ENCODE measurements at regions not wholly inside any gene's neighbourhood (a gene's known extent, or its start where the extent isn't known, plus 50 kb on each side); places are given as distances from the start of the nearest gene placed in this dataset.
"Not testable (repeated sequence)": the region's sequence is repeated elsewhere in the genome, so short reads cannot be mapped to it uniquely, and the experiment has no call there.

- not testable (repeated sequence) for DNase-seq
Observed at GRCh38 chr1:223951551-223951950, 105.8 kb upstream of the TP53BP2 start.

- not testable (repeated sequence) for DNase-seq
Observed at GRCh38 chr1:223949944-223950343, 104.2 kb upstream of the TP53BP2 start.

- DNase-seq, result not testable (repeated sequence)
Observed at GRCh38 chr1:223948041-223948440, 102.3 kb upstream of the TP53BP2 start.

DNA sequence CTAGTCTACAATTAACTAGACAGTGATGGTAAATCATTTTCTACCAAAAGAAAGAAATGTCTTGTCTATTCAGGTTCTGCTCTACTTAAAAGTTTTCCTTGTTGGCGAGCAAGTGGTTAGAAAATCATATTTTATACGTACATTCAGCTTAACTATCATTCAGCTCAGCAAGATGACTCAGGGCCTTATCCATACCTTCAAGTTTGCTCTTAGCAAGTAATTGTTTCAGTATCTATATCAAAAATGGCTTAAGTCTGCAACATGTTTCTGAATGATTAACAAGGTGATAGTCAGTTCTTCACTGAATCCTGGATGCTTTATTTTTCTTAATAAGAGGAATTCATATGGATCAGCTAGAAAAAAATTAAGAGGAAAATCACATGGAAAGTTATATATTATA is 90.8 kb upstream of the TP53BP2 start:
- not testable (repeated sequence) for DNase-seq

DNA sequence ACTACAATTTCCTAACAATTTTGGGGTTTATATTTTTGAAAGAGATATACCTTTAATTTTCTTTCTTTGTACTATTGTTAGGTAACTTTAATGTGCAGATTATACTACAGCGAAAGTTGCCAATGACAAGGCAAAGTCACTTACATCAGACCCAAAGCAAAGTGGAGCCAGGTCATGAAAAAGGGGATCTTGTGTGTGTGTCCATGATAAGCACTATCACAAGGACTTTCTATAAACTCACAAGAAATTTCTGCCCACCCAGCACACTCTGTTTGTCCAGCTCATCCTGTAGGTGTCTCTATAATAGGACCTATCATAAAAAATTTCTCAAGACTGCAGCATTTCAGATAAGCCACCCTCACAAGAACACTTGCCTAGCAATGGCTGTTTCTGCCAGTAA is 85.7 kb upstream of the TP53BP2 start:
- not testable (repeated sequence) for DNase-seq

DNA sequence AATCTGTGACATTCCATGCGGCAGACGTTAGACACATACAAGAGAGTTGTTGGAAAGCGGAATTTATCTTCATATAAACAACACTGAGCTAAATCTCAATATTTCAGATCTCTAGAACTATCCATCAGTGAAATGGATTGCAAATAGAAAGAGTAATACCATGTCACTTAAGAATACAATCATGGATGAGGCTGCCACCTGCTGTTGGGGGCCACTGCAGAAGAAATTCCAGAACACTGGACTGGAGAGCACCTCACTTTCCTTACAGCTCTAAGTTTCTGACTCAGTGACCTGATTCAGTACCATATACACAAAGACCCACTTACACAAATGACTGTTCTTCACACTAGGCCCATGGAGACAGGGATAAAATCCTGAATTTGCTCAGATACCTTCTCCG is 75.1 kb upstream of the TP53BP2 start:
- DNase-seq, result not testable (repeated sequence)

DNA sequence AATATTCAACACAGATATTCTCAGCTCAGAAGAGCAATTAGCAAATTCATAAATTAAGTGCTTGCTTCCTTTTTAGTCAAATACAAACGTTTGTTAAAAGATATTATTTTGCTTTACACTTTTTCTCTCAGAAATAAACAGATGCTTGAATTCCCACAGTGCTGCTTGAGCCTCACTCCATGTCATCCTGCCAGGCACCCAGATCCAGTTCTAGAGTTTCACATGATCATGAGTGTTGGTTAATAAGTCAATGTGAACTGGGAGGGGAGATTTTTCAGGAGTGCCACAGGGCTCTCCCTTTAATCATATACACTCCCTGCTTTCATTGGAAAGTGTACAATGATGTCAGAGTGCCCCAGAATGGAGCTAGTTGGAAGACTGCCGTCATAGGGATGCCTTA is 69.7 kb upstream of the TP53BP2 start:
- not testable (repeated sequence) for DNase-seq

- not testable (repeated sequence) for DNase-seq
Observed at GRCh38 chr1:223913715-223914114, 68.0 kb upstream of the TP53BP2 start.

DNA sequence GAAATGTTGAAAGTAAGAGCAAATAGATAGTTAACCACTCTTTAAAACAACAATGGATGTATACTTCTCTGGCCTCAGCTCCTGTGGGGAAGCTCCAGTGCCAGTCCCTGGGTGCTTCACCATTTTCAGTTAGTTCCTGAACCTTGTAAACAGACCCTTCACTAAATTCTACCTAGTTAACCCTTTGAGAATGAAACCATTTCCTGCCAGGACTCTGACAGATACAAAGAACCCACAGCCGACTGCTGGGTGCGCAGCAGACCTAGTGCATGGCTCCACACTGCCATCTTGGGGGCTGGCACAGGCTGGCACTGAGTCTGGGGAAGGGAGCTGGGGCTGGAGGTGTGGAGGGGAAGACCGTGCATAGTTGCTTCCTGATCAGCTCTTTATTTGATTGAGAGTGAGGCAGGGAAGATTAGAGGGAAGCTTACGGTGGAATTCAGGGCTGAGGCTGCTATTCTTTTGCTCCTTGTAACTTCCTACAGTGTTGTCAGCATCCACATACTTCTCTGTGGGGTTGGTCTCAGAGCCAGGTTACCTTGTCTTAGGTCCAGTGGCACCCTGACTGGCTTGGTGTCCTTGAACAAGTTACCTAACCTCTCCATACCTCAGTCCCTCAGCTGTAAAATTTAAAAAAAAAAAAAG is 62.3 kb upstream of the TP53BP2 start:
- DNase-seq, result not testable (repeated sequence)

GRCh38 chr1:223903221-223903620 is 57.5 kb upstream of the TP53BP2 start:
- DNase-seq, result not testable (repeated sequence)

DNA sequence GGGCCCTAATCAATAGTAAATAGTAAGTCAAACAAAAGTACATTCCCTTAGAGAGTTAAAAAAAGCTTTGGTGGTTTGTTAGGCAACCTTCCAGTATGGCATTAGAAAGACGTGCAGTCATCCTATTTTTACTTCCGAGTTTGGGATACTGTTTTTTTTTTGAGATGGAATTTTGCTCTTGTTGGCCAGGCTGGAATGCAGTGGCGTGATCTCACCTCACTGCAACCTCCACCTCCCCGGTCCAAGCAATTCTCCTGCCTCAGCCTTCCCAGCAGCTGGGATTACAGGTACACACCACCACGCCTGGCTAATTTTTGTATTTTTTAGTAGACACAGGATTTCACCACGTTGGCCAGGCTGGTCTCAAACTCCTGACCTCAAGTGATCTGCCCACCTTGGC is 54.0 kb upstream of the TP53BP2 start:
- not testable (repeated sequence) for DNase-seq

GRCh38 chr1:223897097-223897496 is 51.4 kb upstream of the TP53BP2 start:
- DNase-seq, result not testable (repeated sequence)

- not testable (repeated sequence) for DNase-seq
Observed at GRCh38 chr1:223895950-223896349, 50.2 kb upstream of the TP53BP2 start.

All from NCI-H446 treated with DMSO at 0.1 percent for 48 hours (cell line).